Neural progenitor cell (in vitro differentiated cells): ENCODE measurements at regions not wholly inside any gene's neighbourhood (a gene's known extent, or its start where the extent isn't known, plus 50 kb on each side); places are given as distances from the start of the nearest gene placed in this dataset.

Experiments
- DNase-seq: peaks from one replicate; pipeline ENCODE4 v3.0.0-alpha.2; 2016; ENCODE audit warnings: low spot score
- H2AFZ ChIP-seq: fragments of 200-600 bp; sonication (generic); replicated peaks from 2 replicates; pipeline ENCODE4 v1.6.1; 2016; ENCODE audit warnings: antibody characterized with exemption
- H3F3A ChIP-seq: fragments of 200-600 bp; sonication (generic); 2 replicates; pipeline ENCODE4 v1.6.1; 2016; ENCODE audit warnings: antibody characterized with exemption, low read depth
- H3K27ac ChIP-seq: fragments of 200-600 bp; sonication (generic); 2 replicates; pipeline ENCODE4 v1.5.1; 2016; ENCODE audit warnings: mild to moderate bottlenecking
- H3K27me3 ChIP-seq: fragments of 200-600 bp; sonication (generic); 2 replicates; pipeline ENCODE4 v1.6.1; 2016; ENCODE audit warnings: mild to moderate bottlenecking, moderate library complexity
- H3K36me3 ChIP-seq: fragments of 200-600 bp; sonication (generic); 2 replicates; pipeline ENCODE4 v1.5.1; 2016
- H3K4me1 ChIP-seq: fragments of 200-600 bp; sonication (generic); 2 replicates; pipeline ENCODE4 v1.6.1; 2016; ENCODE audit warnings: mixed run types
- H3K4me2 ChIP-seq: fragments of 200-600 bp; sonication (generic); 2 replicates; pipeline ENCODE4 v1.6.1; 2016
- H3K4me3 ChIP-seq: fragments of 200-600 bp; sonication (generic); 2 replicates; pipeline ENCODE4 v1.5.1; 2016
- H3K79me2 ChIP-seq: fragments of 200-600 bp; sonication (generic); 2 replicates; pipeline ENCODE4 v1.6.1; 2016; ENCODE audit warnings: low read depth
- H3K9ac ChIP-seq: fragments of 200-600 bp; sonication (generic); 2 replicates; pipeline ENCODE4 v1.6.1; 2016
- H3K9me3 ChIP-seq: fragments of 200-600 bp; sonication (generic); 2 replicates; pipeline ENCODE4 v1.5.1; 2016; ENCODE audit warnings: low read depth
- H4K20me1 ChIP-seq: fragments of 200-600 bp; sonication (generic); 2 replicates; pipeline ENCODE4 v1.6.1; 2016; ENCODE audit warnings: low read depth
- H3K27ac Mint-ChIP-seq: 3 replicates; pipeline ENCODE4 v1.8.0; 2021; ENCODE audit warnings: mixed read lengths
- H3K27me3 Mint-ChIP-seq: 2 replicates; pipeline ENCODE4 v1.8.0; 2022; ENCODE audit warnings: low read depth, mild to moderate bottlenecking, inconsistent platforms, moderate library complexity, mixed read lengths; ENCODE audit not compliant: insufficient read depth
- H3K36me3 Mint-ChIP-seq: 3 replicates; pipeline ENCODE4 v1.8.0; 2021; ENCODE audit warnings: mixed read lengths
- H3K4me1 Mint-ChIP-seq: 3 replicates; pipeline ENCODE4 v1.8.0; 2021; ENCODE audit warnings: mixed read lengths
- H3K4me3 Mint-ChIP-seq: 3 replicates; pipeline ENCODE4 v1.8.0; 2021; ENCODE audit warnings: mild to moderate bottlenecking, moderate library complexity, mixed read lengths
- H3K9me3 Mint-ChIP-seq: 3 replicates; pipeline ENCODE4 v1.8.0; 2020; ENCODE audit warnings: mixed read lengths
- CTCF ChIP-seq: fragments of 200-600 bp; sonication (generic); IDR thresholded peaks from 2 replicates; pipeline ENCODE4 v1.5.1; 2017; ENCODE audit warnings: antibody characterized with exemption, mild to moderate bottlenecking
- EZH2 ChIP-seq: fragments of 200-600 bp; sonication (generic); IDR thresholded peaks from 2 replicates; pipeline ENCODE4 v1.6.1; 2017; ENCODE audit warnings: antibody characterized with exemption, mild to moderate bottlenecking, moderate library complexity
- EZH2phosphoT487 ChIP-seq: fragments of 200-600 bp; sonication (generic); IDR thresholded peaks from 2 replicates; pipeline ENCODE4 v1.6.1; 2017; ENCODE audit warnings: antibody characterized with exemption

GRCh38 chr13:30112602-30113435 is 194.5 kb downstream of the KATNAL1 start:
- Histone ChIP-seq H3K4me1 (peaks cover 24% of the 10 kb centered on the region), H4K20me1 (no peaks in the 10 kb centered on the region), H3K9me3 (no peaks in the 10 kb centered on the region), H3K9ac (no peak overlapping the region), H3K27ac (no peak overlapping the region), H3K79me2 (no peaks in the 10 kb centered on the region), H2AFZ (peak overlapping the region; percentile 61), H3K4me3 (no peak overlapping the region), H3K36me3 (no peaks in the 10 kb centered on the region), H3F3A (peaks cover 19% of the 10 kb centered on the region), H3K27me3 (no peaks in the 10 kb centered on the region), H3K4me2 (peak overlapping the region; percentile 28)
- peak; percentile 87 for DNase-seq
- TF ChIP-seq CTCF (peak; percentile 96), EZH2phosphoT487 (no peak), EZH2 (no peak)
- Mint-ChIP-seq H3K4me3 (peak overlapping the region; percentile 74), H3K9me3 (peaks cover 6% of the 10 kb centered on the region), H3K4me1 (peaks cover 70% of the 10 kb centered on the region), H3K27me3 (peaks cover 9% of the 10 kb centered on the region), H3K27ac (peak overlapping the region; percentile 65), H3K36me3 (no peaks in the 10 kb centered on the region)

- no peak overlapping the region for H3K27ac ChIP-seq
- peak overlapping the region; percentile 4 for H3K27ac Mint-ChIP-seq
- no peaks in the 10 kb centered on the region for H3K9me3 ChIP-seq
- H3K4me1 ChIP-seq = peaks cover 24% of the 10 kb centered on the region
- H3K27me3 Mint-ChIP-seq = peaks cover 9% of the 10 kb centered on the region
- H2AFZ ChIP-seq = peak overlapping the region; percentile 61
- H3K9me3 Mint-ChIP-seq = no peaks in the 10 kb centered on the region
- H4K20me1 ChIP-seq = no peaks in the 10 kb centered on the region
- no peak overlapping the region for H3K9ac ChIP-seq
- H3K79me2 ChIP-seq = no peaks in the 10 kb centered on the region
- no peaks in the 10 kb centered on the region for H3K36me3 Mint-ChIP-seq
- DNase-seq = no peak
- H3K4me3 ChIP-seq = no peak overlapping the region
- no peak overlapping the region for H3K4me3 Mint-ChIP-seq
- H3K27me3 ChIP-seq = no peaks in the 10 kb centered on the region
- H3K36me3 ChIP-seq = no peaks in the 10 kb centered on the region
- H3K4me1 Mint-ChIP-seq = peaks cover 70% of the 10 kb centered on the region
- TF ChIP-seq CTCF = peak; percentile 18
- no peak for TF ChIP-seq EZH2
- H3K4me2 ChIP-seq = no peak overlapping the region
- peaks cover 19% of the 10 kb centered on the region for H3F3A ChIP-seq
These were observed 195.5 kb downstream of the KATNAL1 start for GRCh38 chr13:30111810-30112209.

- Histone ChIP-seq H3F3A (peaks cover 19% of the 10 kb centered on the region), H3K4me2 (no peak overlapping the region), H3K4me1 (peaks cover 23% of the 10 kb centered on the region), H2AFZ (no peak overlapping the region), H3K4me3 (no peak overlapping the region), H4K20me1 (no peaks in the 10 kb centered on the region), H3K9me3 (no peaks in the 10 kb centered on the region), H3K36me3 (no peaks in the 10 kb centered on the region), H3K27me3 (no peaks in the 10 kb centered on the region), H3K27ac (no peak overlapping the region), H3K9ac (no peak overlapping the region), H3K79me2 (no peaks in the 10 kb centered on the region)
- no peak overlapping the region for H3K27ac Mint-ChIP-seq
- no peak overlapping the region for H3K4me3 Mint-ChIP-seq
- no peak for DNase-seq
- H3K9me3 Mint-ChIP-seq = no peaks in the 10 kb centered on the region
- H3K4me1 Mint-ChIP-seq = peaks cover 59% of the 10 kb centered on the region
- TF ChIP-seq EZH2phosphoT487 = no peak
- TF ChIP-seq EZH2 = no peak
- no peak for TF ChIP-seq CTCF
- no peaks in the 10 kb centered on the region for H3K36me3 Mint-ChIP-seq
- peaks cover 7% of the 10 kb centered on the region for H3K27me3 Mint-ChIP-seq
These were observed 196.9 kb downstream of the KATNAL1 start for GRCh38 chr13:30110301-30111070.
